ENCODE measurements at regions not wholly inside any gene's neighbourhood (a gene's known extent, or its start where the extent isn't known, plus 50 kb on each side); places are given as distances from the start of the nearest gene placed in this dataset.

- WGBS, 2 experiments (ENCODE audit: insufficient coverage in 1 of 2, insufficient read length in 1 of 2): 0% methylated on average over 1 of the region's 1 CpG; no CpG with 5 or more reads in 1 of the 2 experiments
- Mint-ChIP-seq H3K9me3 (no peaks in the 10 kb centered on the region), H3K27me3 (ENCODE audit: insufficient read depth) (no peaks in the 10 kb centered on the region), H3K4me1 (peaks cover 27% of the 10 kb centered on the region), H3K36me3 (ENCODE audit: low read depth) (no peaks in the 10 kb centered on the region), H3K4me3 (no peak overlapping the region), H3K27ac (no peak overlapping the region)
- Histone ChIP-seq H3K9me3 (ENCODE audit: control insufficient read depth, low read length) (no peaks in the 10 kb centered on the region), H3K9ac (ENCODE audit: extremely low read depth, low read length, poor library complexity, severe bottlenecking) (no peak overlapping the region), H3K36me3 (ENCODE audit: control insufficient read depth, insufficient read depth, low read length) (no peaks in the 10 kb centered on the region), H3K27ac (ENCODE audit: low read depth, low read length) (no peak overlapping the region), H3K4me3 (ENCODE audit: low read length) (no peak overlapping the region), H3K4me1 (ENCODE audit: control insufficient read depth, insufficient read depth, low read length) (peaks cover 7% of the 10 kb centered on the region), H3K27me3 (ENCODE audit: control insufficient read depth, insufficient read depth, low read length, poor library complexity, severe bottlenecking) (no peaks in the 10 kb centered on the region)
- DNase-seq: no peak
- peak; percentile 90 for TF ChIP-seq CTCF (conservative IDR thresholded peaks at IDR 0.05)
These were observed 1703.8 kb downstream of the MAT2B start for GRCh38 chr5:165209101-165209727.

GRCh38 chr5:165224366-165225045 is 1719.1 kb downstream of the MAT2B start:
- Histone ChIP-seq H3K4me3 (ENCODE audit: low read length) (no peak overlapping the region), H3K9ac (ENCODE audit: extremely low read depth, low read length, poor library complexity, severe bottlenecking) (no peak overlapping the region), H3K27ac (ENCODE audit: low read depth, low read length) (no peak overlapping the region), H3K27me3 (ENCODE audit: control insufficient read depth, insufficient read depth, low read length, poor library complexity, severe bottlenecking) (no peaks in the 10 kb centered on the region), H3K4me1 (ENCODE audit: control insufficient read depth, insufficient read depth, low read length) (no peaks in the 10 kb centered on the region), H3K9me3 (ENCODE audit: control insufficient read depth, low read length) (no peaks in the 10 kb centered on the region), H3K36me3 (ENCODE audit: control insufficient read depth, insufficient read depth, low read length) (no peaks in the 10 kb centered on the region)
- 93% methylated on average over 2 to 3 of the region's 3 CpGs for WGBS, 2 experiments (ENCODE audit: insufficient coverage in 1 of 2, insufficient read length in 1 of 2)
- Mint-ChIP-seq H3K4me1 (no peaks in the 10 kb centered on the region), H3K4me3 (no peak overlapping the region), H3K27ac (no peak overlapping the region), H3K36me3 (ENCODE audit: low read depth) (no peaks in the 10 kb centered on the region), H3K9me3 (peaks cover under 1% of the 10 kb centered on the region), H3K27me3 (ENCODE audit: insufficient read depth) (no peaks in the 10 kb centered on the region)
- no peak for TF ChIP-seq CTCF (conservative IDR thresholded peaks at IDR 0.05)
- no peak for DNase-seq

DNA sequence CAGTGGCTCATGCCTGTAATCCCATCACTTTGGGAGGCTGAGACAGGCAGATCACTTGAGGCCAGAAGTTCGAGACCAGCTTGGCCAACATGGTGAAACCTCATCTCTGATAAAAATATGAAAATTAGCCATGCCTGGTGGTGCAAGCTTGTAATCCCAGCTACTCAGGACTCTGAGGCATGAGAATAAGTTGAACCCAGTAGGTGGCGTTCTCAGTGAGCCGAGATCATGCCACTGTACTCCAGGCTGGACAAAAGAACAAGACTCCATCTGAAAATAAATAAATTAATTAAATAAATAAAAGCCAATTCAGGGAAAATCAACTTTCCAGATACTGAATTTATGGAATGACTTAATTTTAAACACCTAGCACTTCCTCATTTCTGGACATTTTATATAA is 1722.1 kb downstream of the MAT2B start:
- H3K9me3 ChIP-seq (ENCODE audit: control insufficient read depth, low read length): no peaks in the 10 kb centered on the region
- no peaks in the 10 kb centered on the region for H3K27me3 ChIP-seq (ENCODE audit: control insufficient read depth, insufficient read depth, low read length, poor library complexity, severe bottlenecking)
- TF ChIP-seq CTCF (conservative IDR thresholded peaks at IDR 0.05): peak; percentile 44
- no peak overlapping the region for H3K4me3 Mint-ChIP-seq
- no peak overlapping the region for H3K9ac ChIP-seq (ENCODE audit: extremely low read depth, low read length, poor library complexity, severe bottlenecking)
- no peak overlapping the region for H3K4me3 ChIP-seq (ENCODE audit: low read length)
- no peaks in the 10 kb centered on the region for H3K27me3 Mint-ChIP-seq (ENCODE audit: insufficient read depth)
- no peaks in the 10 kb centered on the region for H3K36me3 Mint-ChIP-seq (ENCODE audit: low read depth)
- H3K4me1 ChIP-seq (ENCODE audit: control insufficient read depth, insufficient read depth, low read length): no peaks in the 10 kb centered on the region
- no peak overlapping the region for H3K27ac Mint-ChIP-seq
- H3K27ac ChIP-seq (ENCODE audit: low read depth, low read length): no peak overlapping the region
- H3K4me1 Mint-ChIP-seq: peaks cover 7% of the 10 kb centered on the region
- no peaks in the 10 kb centered on the region for H3K9me3 Mint-ChIP-seq
- WGBS, 2 experiments (ENCODE audit: insufficient coverage in 1 of 2, insufficient read length in 1 of 2): 75 to 96% methylated on average over 1 to 3 of the region's 3 CpGs
- no peaks in the 10 kb centered on the region for H3K36me3 ChIP-seq (ENCODE audit: control insufficient read depth, insufficient read depth, low read length)
- DNase-seq: no peak

Measured in endodermal cell (in vitro differentiated cells).